Activated naive CD8-positive, alpha-beta T cell treated with anti-CD3 and anti-CD28 coated beads, Interleukin-2, amount 10 ng/mL, durations not matched to agents 7 days and 5 days (primary cell): ENCODE measurements at regions not wholly inside any gene's neighbourhood (a gene's known extent, or its start where the extent isn't known, plus 50 kb on each side); places are given as distances from the start of the nearest gene placed in this dataset.
A peak's percentile ranks its signal among the peaks of the same experiment; 100 is the strongest.

Experiments used
- ATAC-seq: fragments of 150-1000 bp; cut with Tn5 transposase; one replicate; pipeline ENCODE4 v1.10.0; 2021; ENCODE audit warnings: low read depth, moderate library complexity
- POLR2A ChIA-PET: fragments of 350-600 bp; sonication (Branson Sonifier 250); formaldehyde crosslinking; loops from one replicate; lab custom pipeline; 2021; ENCODE audit warnings: antibody characterized with exemption; lab: Charles Lee
- DNase-seq: peaks from one replicate; pipeline ENCODE4 v3.0.0; 2021
- H3K27ac Mint-ChIP-seq: one replicate; pipeline ENCODE4 v1.8.0; 2022; ENCODE audit warnings: mild to moderate bottlenecking, mixed read lengths
- H3K27me3 Mint-ChIP-seq: one replicate; pipeline ENCODE4 v1.8.0; 2022; ENCODE audit warnings: mild to moderate bottlenecking, moderate library complexity, mixed read lengths
- H3K36me3 Mint-ChIP-seq: one replicate; pipeline ENCODE4 v1.8.0; 2021; ENCODE audit warnings: mild to moderate bottlenecking, mixed read lengths
- H3K4me1 Mint-ChIP-seq: one replicate; pipeline ENCODE4 v1.8.0; 2021; ENCODE audit warnings: mixed read lengths
- H3K4me3 Mint-ChIP-seq: one replicate; pipeline ENCODE4 v1.8.0; 2022; ENCODE audit warnings: mild to moderate bottlenecking, moderate library complexity, mixed read lengths
- H3K9me3 Mint-ChIP-seq: one replicate; pipeline ENCODE4 v1.8.0; 2021; ENCODE audit warnings: mixed read lengths

GRCh38 chr18:10025711-10026670, 112.2 kb downstream of the VAPA start:
- no peaks in the 10 kb centered on the region for H3K27me3 Mint-ChIP-seq
- POLR2A ChIA-PET = no interaction called here
- no peak overlapping the region for H3K4me3 Mint-ChIP-seq
- H3K27ac Mint-ChIP-seq = no peak overlapping the region
- no peaks in the 10 kb centered on the region for H3K9me3 Mint-ChIP-seq
- DNase-seq = no peak
- H3K4me1 Mint-ChIP-seq = no peaks in the 10 kb centered on the region
- H3K36me3 Mint-ChIP-seq = no peaks in the 10 kb centered on the region
- no peak for ATAC-seq

- no peaks in the 10 kb centered on the region for H3K36me3 Mint-ChIP-seq
Measured at GRCh38 chr18:10027031-10027430, 113.2 kb downstream of the VAPA start.

GRCh38 chr18:10027461-10027860, 113.6 kb downstream of the VAPA start:
- no peaks in the 10 kb centered on the region for H3K4me1 Mint-ChIP-seq
- H3K36me3 Mint-ChIP-seq = no peaks in the 10 kb centered on the region
- H3K27me3 Mint-ChIP-seq = no peaks in the 10 kb centered on the region
- DNase-seq = no peak
- no peak overlapping the region for H3K27ac Mint-ChIP-seq
- H3K9me3 Mint-ChIP-seq = no peaks in the 10 kb centered on the region
- H3K4me3 Mint-ChIP-seq = no peak overlapping the region
- POLR2A ChIA-PET = no interaction called here
- ATAC-seq = no peak

More at GRCh38 chr18:10027031-10027430, 113.2 kb downstream of the VAPA start:
- H3K9me3 Mint-ChIP-seq = no peaks in the 10 kb centered on the region
- no peak overlapping the region for H3K4me3 Mint-ChIP-seq
- ATAC-seq (no peak), DNase-seq (no peak)
- no peaks in the 10 kb centered on the region for H3K4me1 Mint-ChIP-seq
- no peak overlapping the region for H3K27ac Mint-ChIP-seq
- POLR2A ChIA-PET = no interaction called here
- H3K27me3 Mint-ChIP-seq = no peaks in the 10 kb centered on the region

- H3K27me3 Mint-ChIP-seq = no peaks in the 10 kb centered on the region
- DNase-seq (no peak), ATAC-seq (no peak)
- no peak overlapping the region for H3K4me3 Mint-ChIP-seq
- peaks cover 5% of the 10 kb centered on the region for H3K4me1 Mint-ChIP-seq
- H3K36me3 Mint-ChIP-seq = no peaks in the 10 kb centered on the region
- H3K9me3 Mint-ChIP-seq = no peaks in the 10 kb centered on the region
- POLR2A ChIA-PET = no interaction called here
- no peak overlapping the region for H3K27ac Mint-ChIP-seq
Measured at GRCh38 chr18:10029711-10030110, 115.9 kb downstream of the VAPA start.

GRCh38 chr18:10030816-10031541, 117.2 kb downstream of the VAPA start:
- ATAC-seq (no peak), DNase-seq (no peak)
- no peaks in the 10 kb centered on the region for H3K9me3 Mint-ChIP-seq
- no peaks in the 10 kb centered on the region for H3K36me3 Mint-ChIP-seq
- H3K27ac Mint-ChIP-seq = no peak overlapping the region
- POLR2A ChIA-PET = no interaction called here
- no peak overlapping the region for H3K4me3 Mint-ChIP-seq
- peaks cover 5% of the 10 kb centered on the region for H3K4me1 Mint-ChIP-seq
- H3K27me3 Mint-ChIP-seq = peaks cover 2% of the 10 kb centered on the region

GRCh38 chr18:10032331-10033015, 118.7 kb downstream of the VAPA start:
- POLR2A ChIA-PET = interaction anchor here (1.0 kb wide), 2 partner anchors 119 to 493 kb away, joined by 3 read pairs; partner anchors contain the start of gene NAPG

GRCh38 chr18:10033016-10033399, 119.2 kb downstream of the VAPA start:
- no peak for DNase-seq
- peak overlapping the region; percentile 73 for H3K27ac Mint-ChIP-seq
- peaks cover 2% of the 10 kb centered on the region for H3K27me3 Mint-ChIP-seq
- peak overlapping the region; percentile 76 for H3K4me3 Mint-ChIP-seq
- H3K36me3 Mint-ChIP-seq = no peaks in the 10 kb centered on the region
- POLR2A ChIA-PET = interaction anchor here (1.0 kb wide), 2 partner anchors 120 to 493 kb away, joined by 3 read pairs; partner anchors contain the start of gene NAPG
- no peaks in the 10 kb centered on the region for H3K9me3 Mint-ChIP-seq
- ATAC-seq = no peak
- H3K4me1 Mint-ChIP-seq = peaks cover 5% of the 10 kb centered on the region

More at GRCh38 chr18:10032331-10033015, 118.7 kb downstream of the VAPA start:
- no peaks in the 10 kb centered on the region for H3K36me3 Mint-ChIP-seq
- DNase-seq = peak; percentile 70
- ATAC-seq = peak; percentile 98
- no peaks in the 10 kb centered on the region for H3K9me3 Mint-ChIP-seq
- peaks cover 5% of the 10 kb centered on the region for H3K4me1 Mint-ChIP-seq
- peak overlapping the region; percentile 73 for H3K27ac Mint-ChIP-seq
- peaks cover 2% of the 10 kb centered on the region for H3K27me3 Mint-ChIP-seq
- peak overlapping the region; percentile 76 for H3K4me3 Mint-ChIP-seq

- Mint-ChIP-seq H3K27ac (no peak overlapping the region), H3K4me3 (no peak overlapping the region), H3K36me3 (no peaks in the 10 kb centered on the region), H3K9me3 (no peaks in the 10 kb centered on the region), H3K4me1 (peaks cover 5% of the 10 kb centered on the region), H3K27me3 (peaks cover 4% of the 10 kb centered on the region)
- ATAC-seq (no peak), DNase-seq (no peak)
- POLR2A ChIA-PET = no interaction called here
Measured at GRCh38 chr18:10035281-10035991, 121.6 kb downstream of the VAPA start.

- Mint-ChIP-seq H3K27ac (no peak overlapping the region), H3K9me3 (no peaks in the 10 kb centered on the region), H3K36me3 (no peaks in the 10 kb centered on the region), H3K4me3 (no peak overlapping the region), H3K4me1 (peaks cover 5% of the 10 kb centered on the region), H3K27me3 (peaks cover 10% of the 10 kb centered on the region)
- POLR2A ChIA-PET = no interaction called here
- no peak for DNase-seq
- no peak for ATAC-seq
Measured at GRCh38 chr18:10036479-10036878, 122.7 kb downstream of the VAPA start.

- no peak for DNase-seq
- H3K4me3 Mint-ChIP-seq = no peak overlapping the region
- no peak overlapping the region for H3K27ac Mint-ChIP-seq
- no peak for ATAC-seq
- H3K9me3 Mint-ChIP-seq = peaks cover 2% of the 10 kb centered on the region
- peaks cover 5% of the 10 kb centered on the region for H3K4me1 Mint-ChIP-seq
- H3K27me3 Mint-ChIP-seq = peaks cover 15% of the 10 kb centered on the region
- POLR2A ChIA-PET = no interaction called here
- peaks cover 1% of the 10 kb centered on the region for H3K36me3 Mint-ChIP-seq
Measured at GRCh38 chr18:10037181-10037580, 123.4 kb downstream of the VAPA start.

- Mint-ChIP-seq H3K4me1 (no peaks in the 10 kb centered on the region), H3K4me3 (no peak overlapping the region), H3K9me3 (peaks cover 6% of the 10 kb centered on the region), H3K36me3 (peaks cover 1% of the 10 kb centered on the region), H3K27me3 (peaks cover 15% of the 10 kb centered on the region), H3K27ac (no peak overlapping the region)
- no peak for DNase-seq
- ATAC-seq = no peak
- POLR2A ChIA-PET = no interaction called here
Measured at GRCh38 chr18:10038268-10038667, 124.5 kb downstream of the VAPA start.

GRCh38 chr18:10040287-10041011, 126.6 kb downstream of the VAPA start:
- H3K4me1 Mint-ChIP-seq = no peaks in the 10 kb centered on the region
- H3K9me3 Mint-ChIP-seq = peaks cover 6% of the 10 kb centered on the region

More at GRCh38 chr18:10040287-10041011, 126.6 kb downstream of the VAPA start:
- POLR2A ChIA-PET = no interaction called here
- no peak for DNase-seq
- Mint-ChIP-seq H3K27me3 (peaks cover 15% of the 10 kb centered on the region), H3K27ac (no peak overlapping the region), H3K36me3 (peaks cover 1% of the 10 kb centered on the region), H3K4me3 (no peak overlapping the region)
- no peak for ATAC-seq
